Left forelimb (tissue), 1 donor: ENCODE measurements at regions not wholly inside any gene's neighbourhood (a gene's known extent, or its start where the extent isn't known, plus 50 kb on each side); places are given as distances from the start of the nearest gene placed in this dataset.
A peak's percentile ranks its signal among the peaks of the same experiment; 100 is the strongest.
"Not testable (repeated sequence)": the region's sequence is repeated elsewhere in the genome, so short reads cannot be mapped to it uniquely, and the experiment has no call there.

Experiments
- DNase-seq: peaks from one replicate; pipeline ENCODE4 v3.0.0-alpha.2; 2018; ENCODE audit warnings: low spot score

GRCh38 chr1:201639391-201639790 is 100.5 kb downstream of the NAV1 start:
- DNase-seq: no peak

GRCh38 chr1:201639826-201640225 is 100.9 kb downstream of the NAV1 start:
- DNase-seq: no peak

GRCh38 chr1:201640624-201641023 is 101.7 kb downstream of the NAV1 start:
- no peak for DNase-seq

GRCh38 chr1:201641524-201642253 is 102.8 kb downstream of the NAV1 start:
- DNase-seq: no peak

GRCh38 chr1:201643835-201644104 is 104.8 kb downstream of the NAV1 start:
- no peak for DNase-seq

GRCh38 chr1:201644197-201644596 is 105.3 kb downstream of the NAV1 start:
- DNase-seq: no peak

GRCh38 chr1:201645000-201645399 is 106.1 kb downstream of the NAV1 start:
- not testable (repeated sequence) for DNase-seq

- no peak for DNase-seq
Measured at GRCh38 chr1:201645956-201646355, 107.0 kb downstream of the NAV1 start.

- no peak for DNase-seq
Measured at GRCh38 chr1:201646411-201647022, 107.6 kb downstream of the NAV1 start.

- no peak for DNase-seq
Measured at GRCh38 chr1:201647094-201647493, 108.2 kb downstream of the NAV1 start.

- DNase-seq: no peak
Measured at GRCh38 chr1:201647722-201648065, 108.8 kb downstream of the NAV1 start.

- peak; percentile 82 for DNase-seq
Measured at GRCh38 chr1:201648066-201648906, 109.4 kb downstream of the NAV1 start.

GRCh38 chr1:201648907-201649721 is 110.2 kb downstream of the NAV1 start:
- peak; percentile 78 for DNase-seq

- peak; percentile 88 for DNase-seq
Measured at GRCh38 chr1:201649761-201650622, 111.1 kb downstream of the NAV1 start.

- no peak for DNase-seq
Measured at GRCh38 chr1:201650623-201650933, 111.7 kb downstream of the NAV1 start.

- no peak for DNase-seq
Measured at GRCh38 chr1:201652181-201652580, 113.3 kb downstream of the NAV1 start.

GRCh38 chr1:201653233-201653632 is 114.3 kb downstream of the NAV1 start:
- no peak for DNase-seq

- no peak for DNase-seq
Measured at GRCh38 chr1:201653883-201654282, 115.0 kb downstream of the NAV1 start.

GRCh38 chr1:201655243-201655642 is 116.3 kb downstream of the NAV1 start:
- peak; percentile 88 for DNase-seq

- DNase-seq: no peak
Measured at GRCh38 chr1:201655910-201656309, 117.0 kb downstream of the NAV1 start.

- peak; percentile 81 for DNase-seq
Measured at GRCh38 chr1:201656311-201657032, 117.5 kb downstream of the NAV1 start.
